K562 (cell line): ENCODE measurements at regions not wholly inside any gene's neighbourhood (a gene's known extent, or its start where the extent isn't known, plus 50 kb on each side); places are given as distances from the start of the nearest gene placed in this dataset.

ENCODE experiments used
- ATAC-seq: fragments of 200-7000 bp; cut with Tn5 transposase; 3 replicates; pipeline ENCODE4 v1.9.1; 2020; ENCODE audit warnings: moderate library complexity
- BruUV-seq: library from RNA; stranded (reverse); fragments of 400-500 nt; replicated peaks from 2 replicates; lab custom pipeline; 2021; lab: Mats Ljungman, UMichigan
- CTCF ChIA-PET: fragments of 300-600 bp; formaldehyde crosslinking; extraction: SDS; loops from one replicate; lab custom pipeline; 2021; ENCODE audit warnings: low intra/inter-chr PET ratio; lab: Yijun Ruan, JAX
- POLR2A ChIA-PET: fragments of 300-600, 350-650 bp; sonication (Branson Sonifier 250); formaldehyde crosslinking; extraction: SDS; loops from one replicate; lab custom pipeline; 2021; ENCODE audit warnings: antibody characterized with exemption, inconsistent platforms; lab: Yijun Ruan, JAX
- DNase-seq, 4 experiments: peaks; one replicate each; pipeline versions ENCODE4 v3.0.0 to v3.0.0-alpha.2; 2011 to 2018; ENCODE audit warnings: low spot score in 3 of 4, mixed read lengths in 3 of 4; ENCODE audit errors: extremely low read depth in 1 of 4
- FAIRE-seq: peaks from 2 replicates; lab custom pipeline; 2011; peaks lifted over from hg19 to GRCh38; lab: Jason Lieb, UNC
- H2AFZ ChIP-seq: 2 replicates; pipeline ENCODE4 v1.6.0; 2011; ENCODE audit warnings: low read depth, low read length, control low read depth, inconsistent platforms
- H3K27ac ChIP-seq: fragments of 200-600 bp; 3 replicates; pipeline ENCODE4 v1.8.0; 2011; ENCODE audit warnings: low read depth, mild to moderate bottlenecking, control low read depth, inconsistent platforms, low read length, moderate library complexity, mixed read lengths; ENCODE audit errors: extremely low read depth
- H3K27me3 ChIP-seq, 2 experiments: fragments of 300-600 bp in 1 of 2; 2 replicates in 1 of 2; 3 replicates in 1 of 2; pipeline versions ENCODE4 v1.6.0 to v1.8.0; 2011; ENCODE audit warnings: inconsistent platforms in 2 of 2, low read length in 2 of 2, mild to moderate bottlenecking in 1 of 2, mixed read lengths in 1 of 2, moderate library complexity in 1 of 2; ENCODE audit not compliant: control insufficient read depth in 2 of 2, insufficient read depth in 2 of 2
- H3K36me3 ChIP-seq: fragments of 300-600 bp; 3 replicates; pipeline ENCODE4 v1.8.0; 2011; ENCODE audit warnings: mild to moderate bottlenecking, low read length, inconsistent platforms; ENCODE audit not compliant: control insufficient read depth, insufficient read depth
- H3K4me1 ChIP-seq, 2 experiments: fragments of 200-600 bp in 1 of 2; replicated peaks in 1 of 2; 2 replicates in 1 of 2; 3 replicates in 1 of 2; pipeline versions ENCODE4 v1.5.1 to v1.8.0; 2011; ENCODE audit warnings: inconsistent platforms in 2 of 2, low read length in 2 of 2, mild to moderate bottlenecking in 1 of 2, mixed read lengths in 1 of 2, moderate library complexity in 1 of 2; ENCODE audit not compliant: control insufficient read depth in 2 of 2, insufficient read depth in 2 of 2
- H3K4me2 ChIP-seq: 2 replicates; pipeline ENCODE4 v1.6.1; 2011; ENCODE audit warnings: low read length, control low read depth, inconsistent platforms, mixed read lengths; ENCODE audit not compliant: insufficient read depth
- H3K4me3 ChIP-seq: fragments of 200-600 bp; sonication (generic), shearing (Covaris generic); 2 replicates; pipeline ENCODE4 v1.5.1; 2016; ENCODE audit warnings: control low read depth, inconsistent platforms
- H3K79me2 ChIP-seq: fragments of 200-600 bp; 3 replicates; pipeline ENCODE4 v1.8.0; 2011; ENCODE audit warnings: low read length, inconsistent platforms; ENCODE audit not compliant: control insufficient read depth, insufficient read depth
- H3K9ac ChIP-seq, 2 experiments: 2 replicates each; pipeline versions ENCODE4 v1.6.0 to v1.6.1; 2011; ENCODE audit warnings: low read depth in 2 of 2, low read length in 2 of 2, control low read depth in 1 of 2, inconsistent platforms in 1 of 2, mild to moderate bottlenecking in 1 of 2, mixed read lengths in 1 of 2; ENCODE audit not compliant: insufficient read depth in 1 of 2
- H3K9me1 ChIP-seq: one replicate; pipeline ENCODE4 v1.6.0; 2011; ENCODE audit warnings: inconsistent platforms, mild to moderate bottlenecking, low read length, moderate library complexity; ENCODE audit not compliant: control insufficient read depth, insufficient read depth
- H3K9me3 ChIP-seq: replicated peaks from 2 replicates; pipeline ENCODE4 v1.5.1; 2011; ENCODE audit warnings: low read depth, low read length, inconsistent platforms; ENCODE audit not compliant: control insufficient read depth, insufficient read depth
- H4K20me1 ChIP-seq: replicated peaks from 2 replicates; pipeline ENCODE4 v1.6.1; 2011; ENCODE audit warnings: low read length, inconsistent platforms, mixed read lengths; ENCODE audit not compliant: control insufficient read depth, insufficient read depth
- CHCHD3 ChIP-seq: fragments of 250-450 bp; sonication (Bioruptor Pico); IDR thresholded peaks from 2 replicates; pipeline ENCODE4 v2.1.2; 2022; ENCODE audit warnings: mild to moderate bottlenecking
- DNMT1 ChIP-seq: fragments of 450-650 bp; IDR thresholded peaks from 2 replicates; pipeline ENCODE4 v1.6.1; 2016; ENCODE audit warnings: antibody characterized with exemption, mild to moderate bottlenecking
- HNRNPH1 ChIP-seq: fragments of 200-400 bp; formaldehyde crosslinking; optimal IDR thresholded peaks from 2 replicates; pipeline ENCODE3; 2017; ENCODE audit warnings: low read depth, mild to moderate bottlenecking, low read length, moderate library complexity
- HNRNPL ChIP-seq: fragments of 200-400 bp; formaldehyde crosslinking; IDR thresholded peaks from 2 replicates; pipeline ENCODE4 v1.6.1; 2017; ENCODE audit warnings: low read depth, mild to moderate bottlenecking, low read length
- HNRNPLL ChIP-seq: fragments of 200-400 bp; formaldehyde crosslinking; IDR thresholded peaks from 2 replicates; pipeline ENCODE4 v1.6.1; 2017; ENCODE audit warnings: low read length, low read depth, mild to moderate bottlenecking; ENCODE audit not compliant: poor library complexity, severe bottlenecking
- MTF1 ChIP-seq: fragments of 250-450 bp; sonication (Bioruptor Pico); IDR thresholded peaks from 2 replicates; pipeline ENCODE4 v1.9.0; 2021; ENCODE audit warnings: moderate library complexity, mild to moderate bottlenecking, inconsistent platforms, borderline replicate concordance
- TCF3 ChIP-seq: sonication (generic); formaldehyde crosslinking; IDR thresholded peaks from 2 replicates; pipeline ENCODE4 v1.4.0; 2020; ENCODE audit warnings: mild to moderate bottlenecking, missing genetic modification reagents
- ZNF165 ChIP-seq: fragments of 250-450 bp; sonication (Bioruptor Pico); IDR thresholded peaks from 2 replicates; pipeline ENCODE4 v1.4.0; 2020; ENCODE audit warnings: borderline replicate concordance
- ZNF253 ChIP-seq: fragments of 250-450 bp; sonication (Bioruptor Pico); conservative IDR thresholded peaks from 2 replicates; pipeline ENCODE4 v1.6.1; 2021; ENCODE audit warnings: mild to moderate bottlenecking
- WGBS: fragments of 100-300 bp; shearing (Covaris generic); methylation state at CpG from one replicate; pipeline ENCODE4 v1.1.6; 2016; ENCODE audit warnings: low coverage, mixed read lengths; ENCODE audit not compliant: insufficient coverage; ENCODE audit errors: missing lambda C conversion rate; 5-methylcytosine and 5-hydroxymethylcytosine counted together
- in situ Hi-C: fragments of 300-500 bp; cut with MboI; formaldehyde crosslinking; loops from 4 replicates; pipeline ENCODE4 v1.15.0; 2018; ENCODE audit warnings: inconsistent platforms, mixed read lengths
- intact Hi-C: fragments of 100-400 bp; cut with micrococcal nuclease; formaldehyde crosslinking; loops from 2 replicates; pipeline ENCODE4 v1.14.2; 2022
- TF ChIP-seq, protein P1 (sequence below): fragments of 450-650 bp; formaldehyde crosslinking; IDR thresholded peaks from 2 replicates; pipeline ENCODE4 v1.4.0; 2020; ENCODE audit warnings: mild to moderate bottlenecking, moderate library complexity
- TF ChIP-seq, protein P2 (sequence below): fragments of 450-650 bp; IDR thresholded peaks from 2 replicates; pipeline ENCODE4 v1.6.1; 2016; ENCODE audit warnings: mild to moderate bottlenecking, moderate library complexity

DNA sequence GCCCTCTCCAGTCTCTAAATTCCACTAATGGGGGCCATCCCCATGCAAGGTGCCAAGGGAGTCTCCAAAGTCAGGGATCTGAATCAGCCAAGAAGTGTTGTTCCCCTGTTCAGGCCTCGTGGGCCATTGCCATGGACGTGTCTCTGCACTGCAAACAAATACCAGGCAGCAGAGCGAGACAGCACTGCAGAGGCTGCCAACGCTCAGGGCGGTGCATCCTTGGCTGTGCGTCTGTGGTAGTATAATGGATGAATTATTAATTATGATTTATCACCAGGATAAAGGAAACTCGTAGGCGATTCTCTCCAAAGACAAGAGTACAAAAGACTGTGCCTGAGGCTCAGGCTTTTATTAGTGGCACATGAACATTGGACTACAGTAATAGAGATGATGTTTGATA lies 122.3 kb upstream of the NTF3 start:
- CTCF ChIA-PET = no interaction called here
- WGBS = 6% methylated on average over 8 of the region's 8 CpGs
- H3K4me3 ChIP-seq = no peak overlapping the region
- ATAC-seq = no peak
- no peaks in the 10 kb centered on the region for H3K9me1 ChIP-seq
- H4K20me1 ChIP-seq = no peaks in the 10 kb centered on the region
- H3K4me1 ChIP-seq = no peaks in the 10 kb centered on the region
- in situ Hi-C loops = no loop called here
- no peaks in the 10 kb centered on the region for H3K9me3 ChIP-seq
- no peak overlapping the region for H2AFZ ChIP-seq
- no peak overlapping the region for H3K27ac ChIP-seq
- no peaks in the 10 kb centered on the region for H3K36me3 ChIP-seq
- FAIRE-seq = no peak
- no TSS peak for BruUV-seq
- DNase-seq = no peak
- no peak overlapping the region for H3K4me2 ChIP-seq
- H3K79me2 ChIP-seq = no peaks in the 10 kb centered on the region
- no peak overlapping the region for H3K9ac ChIP-seq
- POLR2A ChIA-PET = no interaction called here
- intact Hi-C loops = no loop called here
- H3K27me3 ChIP-seq = no peaks in the 10 kb centered on the region
- no peak for TF ChIP-seq MTF1 (CRISPR knock-in tag)
- TF ChIP-seq, protein P1, sequence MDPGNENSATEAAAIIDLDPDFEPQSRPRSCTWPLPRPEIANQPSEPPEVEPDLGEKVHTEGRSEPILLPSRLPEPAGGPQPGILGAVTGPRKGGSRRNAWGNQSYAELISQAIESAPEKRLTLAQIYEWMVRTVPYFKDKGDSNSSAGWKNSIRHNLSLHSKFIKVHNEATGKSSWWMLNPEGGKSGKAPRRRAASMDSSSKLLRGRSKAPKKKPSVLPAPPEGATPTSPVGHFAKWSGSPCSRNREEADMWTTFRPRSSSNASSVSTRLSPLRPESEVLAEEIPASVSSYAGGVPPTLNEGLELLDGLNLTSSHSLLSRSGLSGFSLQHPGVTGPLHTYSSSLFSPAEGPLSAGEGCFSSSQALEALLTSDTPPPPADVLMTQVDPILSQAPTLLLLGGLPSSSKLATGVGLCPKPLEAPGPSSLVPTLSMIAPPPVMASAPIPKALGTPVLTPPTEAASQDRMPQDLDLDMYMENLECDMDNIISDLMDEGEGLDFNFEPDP (CRISPR knock-in tag) = no peak
- no peak for TF ChIP-seq DNMT1
- TF ChIP-seq HNRNPLL = no peak
- no peak for TF ChIP-seq CHCHD3 (CRISPR knock-in tag)
- TF ChIP-seq, protein P2, sequence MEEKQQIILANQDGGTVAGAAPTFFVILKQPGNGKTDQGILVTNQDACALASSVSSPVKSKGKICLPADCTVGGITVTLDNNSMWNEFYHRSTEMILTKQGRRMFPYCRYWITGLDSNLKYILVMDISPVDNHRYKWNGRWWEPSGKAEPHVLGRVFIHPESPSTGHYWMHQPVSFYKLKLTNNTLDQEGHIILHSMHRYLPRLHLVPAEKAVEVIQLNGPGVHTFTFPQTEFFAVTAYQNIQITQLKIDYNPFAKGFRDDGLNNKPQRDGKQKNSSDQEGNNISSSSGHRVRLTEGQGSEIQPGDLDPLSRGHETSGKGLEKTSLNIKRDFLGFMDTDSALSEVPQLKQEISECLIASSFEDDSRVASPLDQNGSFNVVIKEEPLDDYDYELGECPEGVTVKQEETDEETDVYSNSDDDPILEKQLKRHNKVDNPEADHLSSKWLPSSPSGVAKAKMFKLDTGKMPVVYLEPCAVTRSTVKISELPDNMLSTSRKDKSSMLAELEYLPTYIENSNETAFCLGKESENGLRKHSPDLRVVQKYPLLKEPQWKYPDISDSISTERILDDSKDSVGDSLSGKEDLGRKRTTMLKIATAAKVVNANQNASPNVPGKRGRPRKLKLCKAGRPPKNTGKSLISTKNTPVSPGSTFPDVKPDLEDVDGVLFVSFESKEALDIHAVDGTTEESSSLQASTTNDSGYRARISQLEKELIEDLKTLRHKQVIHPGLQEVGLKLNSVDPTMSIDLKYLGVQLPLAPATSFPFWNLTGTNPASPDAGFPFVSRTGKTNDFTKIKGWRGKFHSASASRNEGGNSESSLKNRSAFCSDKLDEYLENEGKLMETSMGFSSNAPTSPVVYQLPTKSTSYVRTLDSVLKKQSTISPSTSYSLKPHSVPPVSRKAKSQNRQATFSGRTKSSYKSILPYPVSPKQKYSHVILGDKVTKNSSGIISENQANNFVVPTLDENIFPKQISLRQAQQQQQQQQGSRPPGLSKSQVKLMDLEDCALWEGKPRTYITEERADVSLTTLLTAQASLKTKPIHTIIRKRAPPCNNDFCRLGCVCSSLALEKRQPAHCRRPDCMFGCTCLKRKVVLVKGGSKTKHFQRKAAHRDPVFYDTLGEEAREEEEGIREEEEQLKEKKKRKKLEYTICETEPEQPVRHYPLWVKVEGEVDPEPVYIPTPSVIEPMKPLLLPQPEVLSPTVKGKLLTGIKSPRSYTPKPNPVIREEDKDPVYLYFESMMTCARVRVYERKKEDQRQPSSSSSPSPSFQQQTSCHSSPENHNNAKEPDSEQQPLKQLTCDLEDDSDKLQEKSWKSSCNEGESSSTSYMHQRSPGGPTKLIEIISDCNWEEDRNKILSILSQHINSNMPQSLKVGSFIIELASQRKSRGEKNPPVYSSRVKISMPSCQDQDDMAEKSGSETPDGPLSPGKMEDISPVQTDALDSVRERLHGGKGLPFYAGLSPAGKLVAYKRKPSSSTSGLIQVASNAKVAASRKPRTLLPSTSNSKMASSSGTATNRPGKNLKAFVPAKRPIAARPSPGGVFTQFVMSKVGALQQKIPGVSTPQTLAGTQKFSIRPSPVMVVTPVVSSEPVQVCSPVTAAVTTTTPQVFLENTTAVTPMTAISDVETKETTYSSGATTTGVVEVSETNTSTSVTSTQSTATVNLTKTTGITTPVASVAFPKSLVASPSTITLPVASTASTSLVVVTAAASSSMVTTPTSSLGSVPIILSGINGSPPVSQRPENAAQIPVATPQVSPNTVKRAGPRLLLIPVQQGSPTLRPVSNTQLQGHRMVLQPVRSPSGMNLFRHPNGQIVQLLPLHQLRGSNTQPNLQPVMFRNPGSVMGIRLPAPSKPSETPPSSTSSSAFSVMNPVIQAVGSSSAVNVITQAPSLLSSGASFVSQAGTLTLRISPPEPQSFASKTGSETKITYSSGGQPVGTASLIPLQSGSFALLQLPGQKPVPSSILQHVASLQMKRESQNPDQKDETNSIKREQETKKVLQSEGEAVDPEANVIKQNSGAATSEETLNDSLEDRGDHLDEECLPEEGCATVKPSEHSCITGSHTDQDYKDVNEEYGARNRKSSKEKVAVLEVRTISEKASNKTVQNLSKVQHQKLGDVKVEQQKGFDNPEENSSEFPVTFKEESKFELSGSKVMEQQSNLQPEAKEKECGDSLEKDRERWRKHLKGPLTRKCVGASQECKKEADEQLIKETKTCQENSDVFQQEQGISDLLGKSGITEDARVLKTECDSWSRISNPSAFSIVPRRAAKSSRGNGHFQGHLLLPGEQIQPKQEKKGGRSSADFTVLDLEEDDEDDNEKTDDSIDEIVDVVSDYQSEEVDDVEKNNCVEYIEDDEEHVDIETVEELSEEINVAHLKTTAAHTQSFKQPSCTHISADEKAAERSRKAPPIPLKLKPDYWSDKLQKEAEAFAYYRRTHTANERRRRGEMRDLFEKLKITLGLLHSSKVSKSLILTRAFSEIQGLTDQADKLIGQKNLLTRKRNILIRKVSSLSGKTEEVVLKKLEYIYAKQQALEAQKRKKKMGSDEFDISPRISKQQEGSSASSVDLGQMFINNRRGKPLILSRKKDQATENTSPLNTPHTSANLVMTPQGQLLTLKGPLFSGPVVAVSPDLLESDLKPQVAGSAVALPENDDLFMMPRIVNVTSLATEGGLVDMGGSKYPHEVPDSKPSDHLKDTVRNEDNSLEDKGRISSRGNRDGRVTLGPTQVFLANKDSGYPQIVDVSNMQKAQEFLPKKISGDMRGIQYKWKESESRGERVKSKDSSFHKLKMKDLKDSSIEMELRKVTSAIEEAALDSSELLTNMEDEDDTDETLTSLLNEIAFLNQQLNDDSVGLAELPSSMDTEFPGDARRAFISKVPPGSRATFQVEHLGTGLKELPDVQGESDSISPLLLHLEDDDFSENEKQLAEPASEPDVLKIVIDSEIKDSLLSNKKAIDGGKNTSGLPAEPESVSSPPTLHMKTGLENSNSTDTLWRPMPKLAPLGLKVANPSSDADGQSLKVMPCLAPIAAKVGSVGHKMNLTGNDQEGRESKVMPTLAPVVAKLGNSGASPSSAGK = no peak
- no peak for TF ChIP-seq ZNF253 (CRISPR knock-in tag)
- TF ChIP-seq TCF3 (CRISPR knock-in tag) = no peak
- no peak for TF ChIP-seq ZNF165 (CRISPR knock-in tag)
- no peak for TF ChIP-seq HNRNPH1
- TF ChIP-seq HNRNPL = no peak
